Peyer's patch (tissue), 4 donors: ENCODE measurements at regions not wholly inside any gene's neighbourhood (a gene's known extent, or its start where the extent isn't known, plus 50 kb on each side); places are given as distances from the start of the nearest gene placed in this dataset.

ENCODE experiments used
- DNase-seq, 3 donors: peaks; one replicate each; pipeline ENCODE4 v3.0.0-alpha.2; 2017 to 2019
- H3K27ac ChIP-seq, 4 donors: fragments of 200-600 bp; sonication (generic); one replicate each; pipeline ENCODE4 v1.5.1; 2016 to 2019
- H3K27me3 ChIP-seq, 2 donors: fragments of 200-600 bp; sonication (generic); one replicate each; pipeline ENCODE4 v1.5.1; 2019
- H3K36me3 ChIP-seq, 3 donors: fragments of 200-600 bp; sonication (generic); one replicate each; pipeline ENCODE4 v1.5.1; 2016 to 2019
- H3K4me1 ChIP-seq, 4 donors: fragments of 200-600 bp; sonication (generic); one replicate each; pipeline ENCODE4 v1.5.1; 2016 to 2019
- H3K4me3 ChIP-seq, 4 donors: fragments of 200-600 bp; sonication (generic); 1 replicate in 3 of 4; 2 replicates in 1 of 4; pipeline ENCODE4 v1.5.1; 2016 to 2019; ENCODE audit warnings: mild to moderate bottlenecking in 1 of 4
- H3K9me3 ChIP-seq, 4 donors: fragments of 200-600 bp; sonication (generic); one replicate each; pipeline ENCODE4 v1.5.1; 2016 to 2019; ENCODE audit warnings: mild to moderate bottlenecking in 1 of 4
- CTCF ChIP-seq, 6 experiments: fragments of 450-650 bp in 4 of 6; fragments of 200-600 bp in 2 of 6; sonication (generic) in 1 of 6; IDR thresholded peaks; one replicate each; pipeline ENCODE4 v1.5.1; 2017 to 2019; ENCODE audit warnings: antibody characterized with exemption in 6 of 6, mild to moderate bottlenecking in 3 of 6, moderate library complexity in 1 of 6
- POLR2A ChIP-seq, 2 donors: fragments of 450-650 bp; IDR thresholded peaks; one replicate each; pipeline ENCODE4 v1.5.1; 2017; ENCODE audit warnings: antibody characterized with exemption in 2 of 2, mild to moderate bottlenecking in 2 of 2, moderate library complexity in 2 of 2

GRCh38 chr1:88016947-88017346, 667.1 kb upstream of the PKN2 start:
- H3K4me3 ChIP-seq: no peak overlapping the region
- no peaks in the 10 kb centered on the region for H3K36me3 ChIP-seq
- no peak overlapping the region for H3K27ac ChIP-seq
- H3K9me3 ChIP-seq: no peaks in the 10 kb centered on the region
- TF ChIP-seq CTCF (IDR thresholded peaks at IDR 0.05): no peak
- TF ChIP-seq POLR2A (IDR thresholded peaks at IDR 0.05): no peak
- peak in 1 of 3 donors; percentile 52 for DNase-seq
- H3K4me1 ChIP-seq: no peaks in the 10 kb centered on the region
- no peaks in the 10 kb centered on the region for H3K27me3 ChIP-seq

- no peaks in the 10 kb centered on the region for H3K9me3 ChIP-seq
- TF ChIP-seq POLR2A (IDR thresholded peaks at IDR 0.05): no peak
- no peak for TF ChIP-seq CTCF (IDR thresholded peaks at IDR 0.05)
- H3K4me3 ChIP-seq: no peak overlapping the region
- H3K36me3 ChIP-seq: no peaks in the 10 kb centered on the region
- H3K27ac ChIP-seq: no peak overlapping the region
- no peaks in the 10 kb centered on the region for H3K4me1 ChIP-seq
- H3K27me3 ChIP-seq: no peaks in the 10 kb centered on the region
- no peak for DNase-seq
Measured at GRCh38 chr1:88021529-88021928, 662.5 kb upstream of the PKN2 start.

GRCh38 chr1:88022516-88022915, 661.6 kb upstream of the PKN2 start:
- Histone ChIP-seq H3K27me3 (no peaks in the 10 kb centered on the region), H3K4me3 (no peak overlapping the region), H3K4me1 (no peaks in the 10 kb centered on the region), H3K36me3 (no peaks in the 10 kb centered on the region), H3K9me3 (no peaks in the 10 kb centered on the region), H3K27ac (no peak overlapping the region)
- TF ChIP-seq POLR2A (IDR thresholded peaks at IDR 0.05) (no peak), CTCF (IDR thresholded peaks at IDR 0.05) (no peak)
- no peak for DNase-seq

- no peaks in the 10 kb centered on the region for H3K27me3 ChIP-seq
- H3K36me3 ChIP-seq: no peaks in the 10 kb centered on the region
- no peak overlapping the region for H3K27ac ChIP-seq
- TF ChIP-seq CTCF (IDR thresholded peaks at IDR 0.05): no peak
- no peak for TF ChIP-seq POLR2A (IDR thresholded peaks at IDR 0.05)
- H3K4me3 ChIP-seq: no peak overlapping the region
- DNase-seq: no peak
- H3K4me1 ChIP-seq: no peaks in the 10 kb centered on the region
- no peaks in the 10 kb centered on the region for H3K9me3 ChIP-seq
Measured at GRCh38 chr1:88029142-88029541, 654.9 kb upstream of the PKN2 start.

GRCh38 chr1:88029899-88030298, 654.2 kb upstream of the PKN2 start:
- Histone ChIP-seq H3K4me1 (no peaks in the 10 kb centered on the region), H3K9me3 (no peaks in the 10 kb centered on the region), H3K27me3 (no peaks in the 10 kb centered on the region), H3K4me3 (no peak overlapping the region), H3K36me3 (no peaks in the 10 kb centered on the region), H3K27ac (no peak overlapping the region)
- DNase-seq: no peak
- TF ChIP-seq CTCF (IDR thresholded peaks at IDR 0.05) (no peak), POLR2A (IDR thresholded peaks at IDR 0.05) (no peak)

- peaks cover 0 to 12% (median 0%) of the 10 kb centered on the region in 4 donors for H3K9me3 ChIP-seq
- DNase-seq: no peak
- no peaks in the 10 kb centered on the region for H3K36me3 ChIP-seq
- H3K4me1 ChIP-seq: no peaks in the 10 kb centered on the region
- H3K4me3 ChIP-seq: no peak overlapping the region
- no peak overlapping the region for H3K27ac ChIP-seq
- no peak for TF ChIP-seq CTCF (IDR thresholded peaks at IDR 0.05)
- no peak for TF ChIP-seq POLR2A (IDR thresholded peaks at IDR 0.05)
- no peaks in the 10 kb centered on the region for H3K27me3 ChIP-seq
Measured at GRCh38 chr1:88035578-88035977, 648.5 kb upstream of the PKN2 start.
